ENCODE measurements at regions not wholly inside any gene's neighbourhood (a gene's known extent, or its start where the extent isn't known, plus 50 kb on each side); places are given as distances from the start of the nearest gene placed in this dataset.
A peak's percentile ranks its signal among the peaks of the same experiment; 100 is the strongest.

- no peak for DNase-seq (ENCODE audit: low read depth)
Measured at GRCh38 chr3:119091936-119092677, 53.9 kb upstream of the TEX55 start.

- no peak for DNase-seq (ENCODE audit: low read depth)
Measured at GRCh38 chr3:119087799-119088198, 53.2 kb upstream of the IGSF11 start.

- DNase-seq (ENCODE audit: low read depth): no peak
Measured at GRCh38 chr3:119085070-119085439, 50.4 kb upstream of the IGSF11 start.

- peak; percentile 16 for DNase-seq (ENCODE audit: low read depth)
Measured at GRCh38 chr3:119084371-119085069, 49.9 kb upstream of the IGSF11 start.
